Type B pancreatic cell (in vitro differentiated cells): ENCODE measurements at regions not wholly inside any gene's neighbourhood (a gene's known extent, or its start where the extent isn't known, plus 50 kb on each side); places are given as distances from the start of the nearest gene placed in this dataset.

Experiments
- DNase-seq: peaks from one replicate; pipeline ENCODE4 v3.0.0; 2021; ENCODE audit warnings: mixed read lengths; ENCODE audit not compliant: unreplicated experiment; ENCODE audit errors: extremely low spot score
- H3K27ac Mint-ChIP-seq: 2 replicates; pipeline ENCODE4 v1.8.0; 2021; ENCODE audit warnings: mild to moderate bottlenecking, mixed read lengths
- H3K27me3 Mint-ChIP-seq: 2 replicates; pipeline ENCODE4 v1.8.0; 2021; ENCODE audit warnings: mixed read lengths
- H3K36me3 Mint-ChIP-seq: 2 replicates; pipeline ENCODE4 v1.8.0; 2021; ENCODE audit warnings: mixed read lengths
- H3K4me1 Mint-ChIP-seq: one replicate; pipeline ENCODE4 v1.8.0; 2021; ENCODE audit warnings: mixed read lengths; ENCODE audit not compliant: unreplicated experiment
- H3K4me3 Mint-ChIP-seq: 2 replicates; pipeline ENCODE4 v1.8.0; 2021; ENCODE audit warnings: mild to moderate bottlenecking, mixed read lengths
- H3K9me3 Mint-ChIP-seq: 2 replicates; pipeline ENCODE4 v1.8.0; 2021; ENCODE audit warnings: mixed read lengths
- TF ChIP-seq, protein P1 (sequence below): fragments of 200-600 bp; sonication (generic); conservative IDR thresholded peaks from 2 replicates; pipeline ENCODE4 v1.5.0; 2021; ENCODE audit warnings: antibody characterized with exemption, mild to moderate bottlenecking

DNA sequence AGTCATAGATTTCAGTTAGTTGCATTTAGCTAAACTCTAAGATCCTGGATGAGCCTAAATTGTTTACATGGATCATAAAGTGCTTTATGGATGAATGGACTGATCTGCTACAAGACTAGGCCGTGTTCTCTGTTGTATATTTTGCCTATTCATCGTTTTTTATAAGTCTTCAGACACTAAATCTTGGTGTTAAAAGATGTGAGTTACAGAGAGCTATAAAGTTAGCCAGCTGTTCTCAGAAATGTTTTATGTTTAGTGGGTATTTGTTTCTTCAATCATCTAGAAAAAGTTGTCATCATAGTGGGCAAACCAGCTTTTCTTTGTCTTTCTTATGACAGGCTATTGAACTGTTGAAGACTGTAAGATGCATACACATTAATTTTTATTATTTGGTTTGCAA is 585.8 kb upstream of the SEMA6A start:
- Mint-ChIP-seq H3K9me3 (peaks cover 4% of the 10 kb centered on the region), H3K27me3 (no peaks in the 10 kb centered on the region), H3K36me3 (no peaks in the 10 kb centered on the region), H3K27ac (no peak overlapping the region), H3K4me3 (no peak overlapping the region), H3K4me1 (peaks cover 22% of the 10 kb centered on the region)
- no peak for DNase-seq
- TF ChIP-seq, protein P1, sequence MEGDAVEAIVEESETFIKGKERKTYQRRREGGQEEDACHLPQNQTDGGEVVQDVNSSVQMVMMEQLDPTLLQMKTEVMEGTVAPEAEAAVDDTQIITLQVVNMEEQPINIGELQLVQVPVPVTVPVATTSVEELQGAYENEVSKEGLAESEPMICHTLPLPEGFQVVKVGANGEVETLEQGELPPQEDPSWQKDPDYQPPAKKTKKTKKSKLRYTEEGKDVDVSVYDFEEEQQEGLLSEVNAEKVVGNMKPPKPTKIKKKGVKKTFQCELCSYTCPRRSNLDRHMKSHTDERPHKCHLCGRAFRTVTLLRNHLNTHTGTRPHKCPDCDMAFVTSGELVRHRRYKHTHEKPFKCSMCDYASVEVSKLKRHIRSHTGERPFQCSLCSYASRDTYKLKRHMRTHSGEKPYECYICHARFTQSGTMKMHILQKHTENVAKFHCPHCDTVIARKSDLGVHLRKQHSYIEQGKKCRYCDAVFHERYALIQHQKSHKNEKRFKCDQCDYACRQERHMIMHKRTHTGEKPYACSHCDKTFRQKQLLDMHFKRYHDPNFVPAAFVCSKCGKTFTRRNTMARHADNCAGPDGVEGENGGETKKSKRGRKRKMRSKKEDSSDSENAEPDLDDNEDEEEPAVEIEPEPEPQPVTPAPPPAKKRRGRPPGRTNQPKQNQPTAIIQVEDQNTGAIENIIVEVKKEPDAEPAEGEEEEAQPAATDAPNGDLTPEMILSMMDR = no peak

DNA sequence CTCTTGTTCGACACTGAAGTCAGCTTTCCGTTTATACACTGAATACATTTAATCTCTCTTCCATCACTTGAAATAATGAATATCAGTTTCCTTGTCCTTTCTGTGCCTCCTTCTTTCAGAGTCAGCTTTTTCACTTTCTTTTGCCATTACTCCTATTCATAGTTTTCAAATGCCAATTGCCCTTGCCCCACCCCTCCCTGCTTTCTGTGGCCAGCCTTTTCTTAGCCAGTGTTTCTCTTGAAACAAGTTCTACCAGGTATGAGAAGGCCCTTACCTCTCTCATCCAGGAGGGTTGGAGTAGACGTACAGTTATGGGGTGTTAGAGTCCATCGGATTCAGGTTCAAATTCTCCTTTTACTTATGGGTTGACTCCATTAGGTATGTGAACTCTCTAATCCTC is 574.7 kb upstream of the SEMA6A start:
- Mint-ChIP-seq H3K4me1 (peaks cover 3% of the 10 kb centered on the region), H3K27ac (no peak overlapping the region), H3K9me3 (no peaks in the 10 kb centered on the region), H3K4me3 (no peak overlapping the region), H3K36me3 (no peaks in the 10 kb centered on the region), H3K27me3 (no peaks in the 10 kb centered on the region)
- DNase-seq = no peak
- TF ChIP-seq, protein P1 = no peak

DNA sequence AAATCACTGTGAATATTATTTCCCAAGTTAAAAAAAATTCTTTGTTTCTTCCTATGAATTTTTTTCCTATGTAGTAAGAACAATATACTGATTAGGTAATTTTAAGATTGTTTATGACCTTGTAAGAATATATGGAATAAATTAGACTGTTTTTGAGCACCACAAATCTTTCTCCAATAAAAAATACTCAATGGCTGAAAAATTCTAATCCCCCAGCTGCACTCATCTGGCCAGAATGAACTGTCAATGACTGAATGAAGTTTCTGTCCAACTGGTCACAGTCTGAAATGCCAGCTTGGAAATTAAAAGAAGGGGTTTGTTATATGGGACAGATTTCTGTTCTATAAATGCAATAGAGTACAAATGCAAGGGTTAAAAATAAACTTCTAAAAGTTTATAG is 569.5 kb upstream of the SEMA6A start:
- Mint-ChIP-seq H3K4me1 (no peaks in the 10 kb centered on the region), H3K27me3 (no peaks in the 10 kb centered on the region), H3K4me3 (no peak overlapping the region), H3K36me3 (no peaks in the 10 kb centered on the region), H3K9me3 (no peaks in the 10 kb centered on the region), H3K27ac (no peak overlapping the region)
- DNase-seq = no peak
- TF ChIP-seq, protein P1 = no peak

DNA sequence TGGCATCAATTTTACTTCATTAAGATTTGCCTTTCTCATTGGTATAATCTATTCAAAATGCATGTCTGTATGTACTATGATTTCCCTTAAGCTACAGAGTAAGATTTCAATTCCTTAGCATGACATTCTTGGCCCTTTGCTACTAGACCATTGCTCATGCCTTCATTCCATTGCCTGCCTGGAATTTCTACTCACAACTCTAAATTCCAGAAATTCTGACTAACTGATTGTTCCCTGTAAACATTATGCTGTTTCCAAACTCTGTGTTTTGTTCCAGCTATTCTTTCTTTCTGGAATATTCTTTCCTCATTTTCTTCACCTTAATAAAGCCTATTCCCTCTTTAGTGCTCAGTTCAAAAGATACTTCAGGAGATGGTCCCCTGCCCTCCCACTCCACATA is 568.8 kb upstream of the SEMA6A start:
- H3K27me3 Mint-ChIP-seq = no peaks in the 10 kb centered on the region

DNA sequence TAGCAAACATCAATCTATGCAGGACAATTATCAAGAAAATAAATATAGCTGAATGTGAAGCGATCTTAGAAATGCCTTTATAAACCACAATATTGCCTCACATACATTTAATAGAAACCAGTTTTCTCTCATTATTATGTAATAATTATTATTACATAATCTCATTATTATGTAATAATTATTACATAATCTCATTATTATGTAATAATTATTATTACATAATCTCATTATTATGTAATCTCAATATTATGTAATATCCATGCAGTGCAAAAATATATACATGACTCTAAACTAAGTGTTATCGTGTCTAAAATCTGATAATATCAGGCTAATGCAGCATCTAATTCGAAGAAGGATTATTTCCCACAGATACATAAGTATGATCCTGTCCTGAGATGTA is 563.9 kb upstream of the SEMA6A start:
- Mint-ChIP-seq H3K27ac (no peak overlapping the region), H3K4me3 (no peak overlapping the region), H3K4me1 (no peaks in the 10 kb centered on the region), H3K36me3 (no peaks in the 10 kb centered on the region), H3K27me3 (no peaks in the 10 kb centered on the region), H3K9me3 (no peaks in the 10 kb centered on the region)
- TF ChIP-seq, protein P1 = no peak
- DNase-seq = no peak

More for the DNA sequence above, 568.8 kb upstream of the SEMA6A start:
- H3K36me3 Mint-ChIP-seq = no peaks in the 10 kb centered on the region
- H3K27ac Mint-ChIP-seq = no peak overlapping the region
- DNase-seq = no peak
- no peak overlapping the region for H3K4me3 Mint-ChIP-seq
- H3K9me3 Mint-ChIP-seq = no peaks in the 10 kb centered on the region
- H3K4me1 Mint-ChIP-seq = no peaks in the 10 kb centered on the region
- TF ChIP-seq, protein P1 = no peak

DNA sequence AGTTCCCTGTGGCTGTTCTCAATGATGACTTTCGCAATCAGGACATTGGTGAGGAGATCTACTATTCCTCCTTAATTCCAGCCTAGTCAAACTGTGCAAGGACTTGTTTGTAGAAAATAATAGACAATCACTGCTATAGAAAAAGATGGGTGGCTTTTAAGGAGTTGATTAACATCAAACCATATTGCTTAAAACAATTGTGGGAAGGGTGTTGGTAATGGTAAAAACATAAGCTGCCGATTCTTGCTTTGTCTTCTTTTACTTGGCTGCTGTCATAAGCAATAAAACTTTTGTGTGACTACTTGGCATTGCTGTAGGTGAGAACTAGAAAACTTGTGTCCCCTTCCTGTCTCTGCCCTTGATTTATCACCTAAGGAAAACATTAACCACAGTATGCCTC is 561.2 kb upstream of the SEMA6A start:
- no peaks in the 10 kb centered on the region for H3K4me1 Mint-ChIP-seq
- H3K36me3 Mint-ChIP-seq = no peaks in the 10 kb centered on the region
- DNase-seq = no peak
- H3K9me3 Mint-ChIP-seq = no peaks in the 10 kb centered on the region
- H3K27me3 Mint-ChIP-seq = no peaks in the 10 kb centered on the region
- no peak overlapping the region for H3K4me3 Mint-ChIP-seq
- TF ChIP-seq, protein P1 = no peak
- H3K27ac Mint-ChIP-seq = no peak overlapping the region
